ENCODE measurements at regions not wholly inside any gene's neighbourhood (a gene's known extent, or its start where the extent isn't known, plus 50 kb on each side); places are given as distances from the start of the nearest gene placed in this dataset.

DNA sequence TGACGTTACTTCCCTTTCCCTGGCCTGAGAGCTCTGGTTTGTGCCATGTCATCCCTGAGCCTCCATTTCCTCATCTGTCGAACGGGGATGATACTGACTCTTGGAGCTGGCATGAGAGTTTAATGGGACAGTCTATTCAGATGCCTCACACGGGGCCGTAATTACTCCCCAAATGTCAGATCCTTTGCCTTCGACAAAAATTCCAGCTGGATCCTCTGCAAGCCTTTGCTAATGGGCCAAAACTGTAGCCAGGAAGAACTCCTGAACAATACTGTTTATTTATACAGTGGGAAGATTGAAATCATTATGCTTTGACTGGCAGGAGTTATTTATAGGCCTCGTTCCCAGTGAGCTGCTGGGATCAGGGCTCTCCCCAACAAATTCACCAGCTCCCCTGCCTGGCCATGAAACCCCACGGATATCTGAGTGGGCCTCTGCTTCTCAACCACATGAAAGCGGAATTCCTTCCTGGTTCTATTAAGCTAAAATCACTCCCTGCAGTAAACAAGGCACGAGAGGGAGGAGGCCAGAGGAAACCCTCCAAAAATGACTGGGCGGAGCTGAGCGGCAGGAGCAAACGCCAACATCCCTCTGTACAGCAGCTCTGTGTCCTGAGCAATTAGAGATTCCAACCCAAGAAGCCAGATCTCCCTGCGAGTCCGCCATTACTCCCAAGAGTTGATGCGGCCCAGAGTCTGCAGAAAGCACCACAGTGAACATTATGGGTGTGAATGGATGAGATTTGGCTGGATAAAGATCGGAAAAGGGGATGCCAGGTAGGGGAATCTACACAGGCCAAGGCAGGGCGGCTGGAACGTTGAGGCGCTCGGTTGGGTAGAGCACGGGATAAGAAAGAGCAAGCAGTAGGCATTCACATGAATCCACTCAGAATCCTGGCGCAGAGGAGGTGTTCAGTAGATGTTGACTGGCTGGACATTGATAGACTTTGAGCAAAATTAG lies 326.1 kb downstream of the BCL11B start:
- TF ChIP-seq, protein P1, sequence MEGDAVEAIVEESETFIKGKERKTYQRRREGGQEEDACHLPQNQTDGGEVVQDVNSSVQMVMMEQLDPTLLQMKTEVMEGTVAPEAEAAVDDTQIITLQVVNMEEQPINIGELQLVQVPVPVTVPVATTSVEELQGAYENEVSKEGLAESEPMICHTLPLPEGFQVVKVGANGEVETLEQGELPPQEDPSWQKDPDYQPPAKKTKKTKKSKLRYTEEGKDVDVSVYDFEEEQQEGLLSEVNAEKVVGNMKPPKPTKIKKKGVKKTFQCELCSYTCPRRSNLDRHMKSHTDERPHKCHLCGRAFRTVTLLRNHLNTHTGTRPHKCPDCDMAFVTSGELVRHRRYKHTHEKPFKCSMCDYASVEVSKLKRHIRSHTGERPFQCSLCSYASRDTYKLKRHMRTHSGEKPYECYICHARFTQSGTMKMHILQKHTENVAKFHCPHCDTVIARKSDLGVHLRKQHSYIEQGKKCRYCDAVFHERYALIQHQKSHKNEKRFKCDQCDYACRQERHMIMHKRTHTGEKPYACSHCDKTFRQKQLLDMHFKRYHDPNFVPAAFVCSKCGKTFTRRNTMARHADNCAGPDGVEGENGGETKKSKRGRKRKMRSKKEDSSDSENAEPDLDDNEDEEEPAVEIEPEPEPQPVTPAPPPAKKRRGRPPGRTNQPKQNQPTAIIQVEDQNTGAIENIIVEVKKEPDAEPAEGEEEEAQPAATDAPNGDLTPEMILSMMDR (IDR thresholded peaks at IDR 0.05; ENCODE audit: control extremely low read depth, extremely low read depth), result no peak
- Histone ChIP-seq H3K36me3 (ENCODE audit: control insufficient read depth in 4 of 4, insufficient read depth in 4 of 4, low read length in 4 of 4) (no peaks in the 10 kb centered on the region), H3K27ac (ENCODE audit: low read depth in 1 of 2, low read length in 1 of 2) (no peak overlapping the region), H3K9ac (ENCODE audit: insufficient read depth in 1 of 2, low read length in 2 of 2) (no peak overlapping the region), H3K4me3 (no peak overlapping the region), H3K4me1 (ENCODE audit: control insufficient read depth in 5 of 5, insufficient read depth in 5 of 5, low read length in 5 of 5) (peaks cover 0 to 37% (median 4%) of the 10 kb centered on the region in 5 donors), H3K9me3 (ENCODE audit: control insufficient read depth in 4 of 4, insufficient read depth in 3 of 4, low read length in 3 of 4) (no peaks in the 10 kb centered on the region), H3K27me3 (ENCODE audit: control insufficient read depth in 3 of 3, insufficient read depth in 3 of 3, low read length in 2 of 3) (no peaks in the 10 kb centered on the region)
- WGBS, 2 donors, result 55 to 57% methylated on average over 23 of the region's 23 CpGs
- DNase-seq (peak; percentile 29 to 75 (median 46)), ATAC-seq (ENCODE audit: insufficient read depth, low FRiP score) (no peak)

- no peaks in the 10 kb centered on the region for H3K27me3 ChIP-seq (ENCODE audit: control insufficient read depth in 3 of 3, insufficient read depth in 3 of 3, low read length in 2 of 3)
- H3K9ac ChIP-seq (ENCODE audit: insufficient read depth in 1 of 2, low read length in 2 of 2), result no peak overlapping the region
- no peak overlapping the region for H3K4me3 ChIP-seq
- no peaks in the 10 kb centered on the region for H3K36me3 ChIP-seq (ENCODE audit: control insufficient read depth in 4 of 4, insufficient read depth in 4 of 4, low read length in 4 of 4)
- H3K9me3 ChIP-seq (ENCODE audit: control insufficient read depth in 4 of 4, insufficient read depth in 3 of 4, low read length in 3 of 4), result no peaks in the 10 kb centered on the region
- peaks cover 0 to 37% (median 4%) of the 10 kb centered on the region in 5 donors for H3K4me1 ChIP-seq (ENCODE audit: control insufficient read depth in 5 of 5, insufficient read depth in 5 of 5, low read length in 5 of 5)
- H3K27ac ChIP-seq (ENCODE audit: low read depth in 1 of 2, low read length in 1 of 2), result no peak overlapping the region
- ATAC-seq (ENCODE audit: insufficient read depth, low FRiP score) (no peak), DNase-seq (peak; percentile 81 to 96 (median 91))
- TF ChIP-seq, protein P1 (IDR thresholded peaks at IDR 0.05; ENCODE audit: control extremely low read depth, extremely low read depth), result no peak
- WGBS, 2 donors, result 31 to 32% methylated on average over 8 of the region's 8 CpGs
Measured at GRCh38 chr14:98946940-98947339, 325.1 kb downstream of the BCL11B start.

- no peaks in the 10 kb centered on the region for H3K27me3 ChIP-seq (ENCODE audit: control insufficient read depth in 3 of 3, insufficient read depth in 3 of 3, low read length in 2 of 3)
- H3K4me3 ChIP-seq, result no peak overlapping the region
- ATAC-seq (ENCODE audit: insufficient read depth, low FRiP score), result no peak
Measured at GRCh38 chr14:98947911-98948595, 323.9 kb downstream of the BCL11B start.

More at GRCh38 chr14:98947911-98948595, 323.9 kb downstream of the BCL11B start:
- DNase-seq, result peak in 1 of 3 donors; percentile 2
- Histone ChIP-seq H3K9ac (ENCODE audit: insufficient read depth in 1 of 2, low read length in 2 of 2) (no peak overlapping the region), H3K36me3 (ENCODE audit: control insufficient read depth in 4 of 4, insufficient read depth in 4 of 4, low read length in 4 of 4) (no peaks in the 10 kb centered on the region), H3K9me3 (ENCODE audit: control insufficient read depth in 4 of 4, insufficient read depth in 3 of 4, low read length in 3 of 4) (no peaks in the 10 kb centered on the region), H3K4me1 (ENCODE audit: control insufficient read depth in 5 of 5, insufficient read depth in 5 of 5, low read length in 5 of 5) (peaks cover 0 to 39% (median 4%) of the 10 kb centered on the region in 5 donors), H3K27ac (ENCODE audit: low read depth in 1 of 2, low read length in 1 of 2) (no peak overlapping the region)
- WGBS, 2 donors, result 96 to 97% methylated on average over 8 of the region's 8 CpGs
- TF ChIP-seq, protein P1 (IDR thresholded peaks at IDR 0.05; ENCODE audit: control extremely low read depth, extremely low read depth), result no peak

Data from lung (tissue), 11 donors.